IMR-90 (cell line): ENCODE measurements at regions not wholly inside any gene's neighbourhood (a gene's known extent, or its start where the extent isn't known, plus 50 kb on each side); places are given as distances from the start of the nearest gene placed in this dataset.

Source experiments
- ATAC-seq: fragments of 200-7000 bp; cut with Tn5 transposase; 2 replicates; pipeline ENCODE4 v1.9.1; 2020; ENCODE audit warnings: low read depth, mild to moderate bottlenecking, moderate library complexity
- BruUV-seq: library from RNA; stranded (reverse); fragments of 400-500 nt; replicated peaks from 2 replicates; lab custom pipeline; 2021; lab: Mats Ljungman, UMichigan
- CTCF ChIA-PET: fragments of 300-600 bp; formaldehyde crosslinking; extraction: SDS; loops from one replicate; lab custom pipeline; 2021; ENCODE audit warnings: antibody characterized with exemption; lab: Yijun Ruan, JAX
- POLR2A ChIA-PET: fragments of 300-600 bp; sonication (Branson Sonifier 250); formaldehyde crosslinking; loops from one replicate; lab custom pipeline; 2022; ENCODE audit warnings: antibody characterized with exemption; ENCODE audit not compliant: unreplicated experiment; lab: Charles Lee
- DNase-seq: peaks from one replicate; pipeline ENCODE4 v3.0.0; 2013
- H2AFZ ChIP-seq: replicated peaks from 2 replicates; pipeline ENCODE3; 2013; ENCODE audit warnings: low read length, mild to moderate bottlenecking; ENCODE audit not compliant: poor library complexity
- H2AK5ac ChIP-seq: 2 replicates; pipeline ENCODE4 v1.6.1; 2013; ENCODE audit warnings: low read depth, low read length, inconsistent platforms
- H2AK9ac ChIP-seq: replicated peaks from 2 replicates; pipeline ENCODE3; 2013; ENCODE audit warnings: mild to moderate bottlenecking, low read depth, low read length, moderate library complexity; ENCODE audit not compliant: poor library complexity
- H2BK120ac ChIP-seq: 2 replicates; pipeline ENCODE4 v1.6.1; 2013; ENCODE audit warnings: low read depth, low read length, inconsistent platforms
- H2BK15ac ChIP-seq: 3 replicates; pipeline ENCODE4 v1.6.1; 2013; ENCODE audit warnings: low read depth, low read length, inconsistent platforms
- H2BK20ac ChIP-seq: 2 replicates; pipeline ENCODE4 v1.6.1; 2013; ENCODE audit warnings: low read depth, mild to moderate bottlenecking, inconsistent platforms, low read length, moderate library complexity
- H2BK5ac ChIP-seq: 2 replicates; pipeline ENCODE4 v1.6.1; 2013; ENCODE audit warnings: mild to moderate bottlenecking, low read depth, low read length, inconsistent platforms; ENCODE audit not compliant: poor library complexity, severe bottlenecking
- H3K14ac ChIP-seq: replicated peaks from 2 replicates; pipeline ENCODE4 v1.6.1; 2013; ENCODE audit warnings: low read depth, low read length, inconsistent platforms
- H3K18ac ChIP-seq: 2 replicates; pipeline ENCODE4 v1.6.1; 2013; ENCODE audit warnings: low read depth, low read length, control low read depth
- H3K23ac ChIP-seq: 2 replicates; pipeline ENCODE4 v1.6.1; 2013; ENCODE audit warnings: low read depth, low read length, inconsistent platforms
- H3K27ac ChIP-seq: 2 replicates; pipeline ENCODE4 v1.5.1; 2013; ENCODE audit warnings: mild to moderate bottlenecking, control low read depth, low read length; ENCODE audit not compliant: insufficient read depth
- H3K27me3 ChIP-seq: 2 replicates; pipeline ENCODE4 v1.6.1; 2013; ENCODE audit warnings: low read length; ENCODE audit not compliant: control insufficient read depth, insufficient read depth
- H3K36me3 ChIP-seq: 2 replicates; pipeline ENCODE4 v1.6.1; 2013; ENCODE audit warnings: low read length, mixed read lengths; ENCODE audit not compliant: control insufficient read depth, insufficient read depth
- H3K4ac ChIP-seq: 2 replicates; pipeline ENCODE4 v1.6.1; 2013; ENCODE audit warnings: low read depth, low read length, inconsistent platforms
- H3K4me1 ChIP-seq: 2 replicates; pipeline ENCODE4 v1.6.1; 2013; ENCODE audit warnings: low read length, mixed read lengths; ENCODE audit not compliant: control insufficient read depth, insufficient read depth
- H3K4me2 ChIP-seq: 2 replicates; pipeline ENCODE4 v1.6.1; 2013; ENCODE audit warnings: low read depth, mild to moderate bottlenecking, control low read depth, low read length, moderate library complexity
- H3K4me3 ChIP-seq: 2 replicates; pipeline ENCODE4 v1.5.1; 2013; ENCODE audit warnings: low read depth, mild to moderate bottlenecking, control low read depth, low read length, moderate library complexity; ENCODE audit not compliant: insufficient read depth
- H3K56ac ChIP-seq: 2 replicates; pipeline ENCODE4 v1.6.1; 2013; ENCODE audit warnings: low read length, inconsistent platforms; ENCODE audit not compliant: insufficient read depth; ENCODE audit errors: extremely low read depth
- H3K79me1 ChIP-seq, 2 experiments: 2 replicates each; pipeline ENCODE4 v1.6.1; 2013; ENCODE audit warnings: low read length in 2 of 2, inconsistent platforms in 1 of 2, low read depth in 1 of 2
- H3K9ac ChIP-seq: 2 replicates; pipeline ENCODE4 v1.6.1; 2013; ENCODE audit warnings: low read depth, low read length, control low read depth
- H3K9me1 ChIP-seq: 2 replicates; pipeline ENCODE4 v1.6.1; 2013; ENCODE audit warnings: low read length, inconsistent platforms; ENCODE audit not compliant: insufficient read depth
- H3K9me3 ChIP-seq: 2 replicates; pipeline ENCODE4 v1.6.1; 2013; ENCODE audit warnings: low read length; ENCODE audit not compliant: control insufficient read depth, insufficient read depth
- H4K20me1 ChIP-seq: 2 replicates; pipeline ENCODE4 v1.6.1; 2013; ENCODE audit warnings: low read length, inconsistent platforms; ENCODE audit not compliant: insufficient read depth
- H4K5ac ChIP-seq: 2 replicates; pipeline ENCODE4 v1.6.1; 2013; ENCODE audit warnings: mild to moderate bottlenecking, low read depth, low read length, control low read depth
- H4K8ac ChIP-seq, 2 experiments: 2 replicates each; pipeline ENCODE4 v1.6.1; 2013; ENCODE audit warnings: low read depth in 2 of 2, low read length in 2 of 2, control low read depth in 1 of 2, inconsistent platforms in 1 of 2
- H4K91ac ChIP-seq: 2 replicates; pipeline ENCODE4 v1.6.1; 2013; ENCODE audit warnings: low read depth, low read length, inconsistent platforms; ENCODE audit not compliant: insufficient read depth
- MAFK ChIP-seq: IDR thresholded peaks from 2 replicates; pipeline ENCODE4 v1.6.1; 2012; ENCODE audit warnings: low read depth, low read length, improper control_type of control experiment
- MAZ ChIP-seq: IDR thresholded peaks from 2 replicates; pipeline ENCODE4 v1.6.1; 2012; ENCODE audit warnings: low read depth, mild to moderate bottlenecking, low read length, improper control_type of control experiment, moderate library complexity, borderline replicate concordance
- POLR2A ChIP-seq: IDR thresholded peaks from 2 replicates; pipeline ENCODE4 v1.6.1; 2012; ENCODE audit warnings: mild to moderate bottlenecking, low read depth, low read length
- WGBS, 2 experiments: methylation state at CpG; one replicate each; pipeline versions ENCODE4 v1.1.5 to v1.1.7; 2013; ENCODE audit warnings: missing lambda C conversion rate in 2 of 2; ENCODE audit not compliant: insufficient read length in 1 of 2; ENCODE audit errors: extremely low coverage in 2 of 2; 5-methylcytosine and 5-hydroxymethylcytosine counted together
- dilution Hi-C: fragments of 300-500 bp; cut with HindIII; formaldehyde crosslinking; loops from one replicate; pipeline ENCODE4 v1.14.3; 2018; ENCODE audit warnings: low sequenced_read_pairs; ENCODE audit not compliant: unreplicated experiment
- in situ Hi-C: fragments of 300-500 bp; cut with MboI; formaldehyde crosslinking; loops from 3 replicates; pipeline ENCODE4 v1.14.3; 2019; ENCODE audit warnings: low sequenced_read_pairs, inconsistent platforms, mixed read lengths
- intact Hi-C: fragments of 100-400 bp; cut with micrococcal nuclease; formaldehyde crosslinking; loops from 2 replicates; pipeline ENCODE4 v1.10.0; 2022

DNA sequence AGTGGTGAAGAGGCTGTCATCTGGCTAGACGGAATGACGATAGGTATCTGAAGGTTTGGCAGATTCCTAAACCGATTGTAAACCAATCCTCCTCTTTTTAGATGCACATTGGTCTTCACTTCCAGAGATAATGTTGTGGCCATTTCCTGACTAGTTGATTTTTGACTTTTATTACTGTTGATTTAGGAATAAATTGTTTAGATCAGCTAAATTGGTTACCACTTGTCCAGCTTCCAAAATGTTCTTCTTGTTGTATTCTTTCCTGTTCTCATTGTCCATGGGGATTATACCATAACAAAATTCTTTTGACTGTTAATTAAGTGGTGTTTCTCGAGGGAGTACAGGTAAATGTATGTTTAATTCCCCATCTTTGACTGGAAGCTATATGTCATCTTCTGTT, 119.7 kb downstream of the MACROH2A1 start:
- CTCF ChIA-PET: no interaction called here
- no TSS peak for BruUV-seq

More for the DNA sequence above, 119.7 kb downstream of the MACROH2A1 start:
- intact Hi-C loops (no loop called here), dilution Hi-C loops (no loop called here), in situ Hi-C loops (no loop called here)
- H2BK120ac ChIP-seq: no peak overlapping the region
- no peaks in the 10 kb centered on the region for H4K20me1 ChIP-seq
- POLR2A ChIA-PET: no interaction called here
- H3K79me1 ChIP-seq: peaks cover 0 to 11% of the 10 kb centered on the region in 2 experiments; a peak in 2 of 4 replicates
- no peak overlapping the region for H3K4ac ChIP-seq
- no peak overlapping the region for H4K5ac ChIP-seq
- H3K56ac ChIP-seq: no peak overlapping the region
- no CpG with 5 or more reads among the region's 4 CpGs for WGBS, 2 experiments
- ATAC-seq (no peak), DNase-seq (no peak)
- no peak overlapping the region for H3K18ac ChIP-seq
- H3K27me3 ChIP-seq: no peaks in the 10 kb centered on the region
- no peak for TF ChIP-seq MAZ
- TF ChIP-seq POLR2A: no peak
- peak; percentile 24; the same call in 1 of the 2 replicates for TF ChIP-seq MAFK
- H2AFZ ChIP-seq: no peak overlapping the region
- peaks cover 4% of the 10 kb centered on the region for H3K4me1 ChIP-seq
- H3K9me1 ChIP-seq: peaks cover 7% of the 10 kb centered on the region
- H4K8ac ChIP-seq: no peak overlapping the region
- H3K4me3 ChIP-seq: no peak overlapping the region
- no peak overlapping the region for H3K14ac ChIP-seq
- H3K36me3 ChIP-seq: no peaks in the 10 kb centered on the region
- 0 out of 3 replicates have a peak overlapping the region, but pooled peaks have one; percentile 48 for H2BK15ac ChIP-seq
- no peaks in the 10 kb centered on the region for H3K9me3 ChIP-seq
- no peak overlapping the region for H2BK20ac ChIP-seq
- H2AK9ac ChIP-seq: no peak overlapping the region
- H2BK5ac ChIP-seq: no peak overlapping the region
- H3K27ac ChIP-seq: no peak overlapping the region
- no peak overlapping the region for H4K91ac ChIP-seq
- no peak overlapping the region for H3K4me2 ChIP-seq
- no peak overlapping the region for H2AK5ac ChIP-seq
- H3K23ac ChIP-seq: no peak overlapping the region
- H3K9ac ChIP-seq: no peak overlapping the region
